Activated naive CD4-positive, alpha-beta T cell treated with anti-CD3 and anti-CD28 coated beads, Interleukin-2, amount 50 U/mL, for 72 hours (primary cell): ENCODE measurements at regions not wholly inside any gene's neighbourhood (a gene's known extent, or its start where the extent isn't known, plus 50 kb on each side); places are given as distances from the start of the nearest gene placed in this dataset.

Experiments
- ATAC-seq, 2 donors: fragments of 150-1000 bp; cut with Tn5 transposase; 2 replicates each; pipeline ENCODE4 v1.10.0; 2021; ENCODE audit warnings: mild to moderate bottlenecking in 2 of 2, moderate library complexity in 2 of 2
- DNase-seq, 2 donors: peaks; one replicate each; pipeline ENCODE4 v3.0.0; 2021 to 2022; ENCODE audit warnings: low spot score in 2 of 2
- H3K27ac Mint-ChIP-seq, 2 donors: one replicate each; pipeline ENCODE4 v1.8.0; 2022; ENCODE audit warnings: mild to moderate bottlenecking in 2 of 2, mixed read lengths in 2 of 2
- H3K36me3 Mint-ChIP-seq, 2 donors: one replicate each; pipeline ENCODE4 v1.8.0; 2022; ENCODE audit warnings: mixed read lengths in 2 of 2
- H3K9me3 Mint-ChIP-seq, 2 donors: one replicate each; pipeline ENCODE4 v1.8.0; 2022; ENCODE audit warnings: mixed read lengths in 2 of 2

DNA sequence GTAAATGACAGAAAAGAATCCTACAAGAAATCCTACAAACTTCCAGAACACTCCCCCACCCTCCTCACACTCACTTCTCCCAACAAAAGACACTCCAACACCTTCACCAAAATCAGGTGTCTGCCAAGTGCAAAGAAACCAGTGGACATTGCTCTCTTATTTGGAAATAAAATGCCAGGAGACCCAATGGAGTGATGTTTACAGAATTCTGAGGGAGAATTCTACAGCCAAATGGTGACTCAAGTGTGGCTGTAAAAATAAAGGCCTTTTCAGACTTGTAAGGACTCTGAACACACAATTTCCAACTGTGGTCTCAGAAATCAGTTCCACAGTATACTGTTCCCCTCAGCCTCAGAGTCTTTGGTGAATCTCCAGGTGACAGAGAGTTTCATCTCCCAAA lies 109.6 kb upstream of the CARMIL1 start:
- H3K36me3 Mint-ChIP-seq: peaks cover 2 to 19% of the 10 kb centered on the region in 2 donors
- DNase-seq (no peak), ATAC-seq (peak in 1 of 2 donors; percentile 22)
- peaks cover 0 to 10% of the 10 kb centered on the region in 2 donors for H3K9me3 Mint-ChIP-seq
- peak overlapping the region in 1 of 2 donors; percentile 19 for H3K27ac Mint-ChIP-seq

DNA sequence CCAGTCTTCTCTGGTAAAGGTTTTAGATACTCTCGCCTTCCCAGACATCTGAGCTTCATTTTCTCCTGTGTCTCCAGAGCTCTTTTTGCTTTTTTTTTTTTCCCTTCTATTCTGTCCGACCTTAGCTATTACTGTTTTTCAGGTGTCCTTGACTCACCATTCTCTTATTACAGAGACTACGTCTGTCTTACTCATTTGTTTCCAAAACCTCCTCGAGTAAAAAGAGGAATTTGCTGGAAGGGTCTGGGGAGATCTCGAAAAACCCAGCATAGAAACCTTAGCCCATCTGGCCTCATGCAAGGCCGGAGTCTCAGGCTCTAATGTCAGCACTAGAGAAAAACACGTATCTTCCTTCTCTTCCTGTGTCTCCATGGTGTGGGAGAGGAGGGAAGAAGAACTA lies 109.2 kb upstream of the CARMIL1 start:
- peak overlapping the region; percentile 7 to 19 for H3K27ac Mint-ChIP-seq
- peaks cover 0 to 8% of the 10 kb centered on the region in 2 donors for H3K9me3 Mint-ChIP-seq
- ATAC-seq (peak in 1 of 2 donors; percentile 45), DNase-seq (no peak)
- H3K36me3 Mint-ChIP-seq: peaks cover 0 to 15% of the 10 kb centered on the region in 2 donors

DNA sequence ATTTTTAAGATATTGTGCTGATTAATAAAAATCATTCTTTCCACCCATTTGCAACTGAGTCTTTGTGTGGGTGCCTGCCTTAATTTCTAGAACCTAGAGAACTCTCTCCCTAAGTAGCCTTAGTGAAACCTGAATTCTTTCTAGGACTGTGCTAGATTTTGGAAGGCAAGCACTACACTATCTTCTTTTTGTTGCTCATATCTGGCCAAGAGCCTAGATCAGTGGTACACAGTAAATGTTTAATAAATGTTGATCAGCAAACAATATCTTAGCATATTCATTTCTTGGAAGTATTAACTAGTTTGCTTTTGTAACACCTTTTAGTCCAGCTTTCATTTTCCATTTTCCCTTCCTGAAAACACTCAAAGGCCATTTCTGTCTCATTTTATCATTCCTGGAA lies 108.5 kb upstream of the CARMIL1 start:
- DNase-seq (no peak), ATAC-seq (no peak)
- Mint-ChIP-seq H3K9me3 (peaks cover 0 to 8% of the 10 kb centered on the region in 2 donors), H3K36me3 (peaks cover 0 to 14% of the 10 kb centered on the region in 2 donors), H3K27ac (peak overlapping the region; percentile 19 to 31)

DNA sequence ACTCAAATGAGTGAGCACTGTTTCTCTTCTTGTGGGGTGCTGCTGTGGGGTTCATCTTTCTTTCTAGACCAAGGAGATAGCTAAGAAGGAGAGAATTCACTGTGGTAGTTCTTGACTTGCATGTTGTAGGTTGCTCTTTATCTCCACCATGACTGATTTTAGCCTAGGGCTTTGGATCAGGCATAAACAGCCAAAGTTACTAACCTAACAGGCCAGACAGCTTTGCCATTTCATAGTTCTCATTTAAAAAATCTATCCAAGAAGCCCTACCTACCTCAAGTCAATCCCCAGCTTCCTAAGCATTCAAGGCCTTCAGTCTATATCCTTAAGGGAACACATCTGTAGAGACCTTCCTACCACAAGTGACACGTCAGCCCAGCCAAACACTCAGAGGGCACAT lies 107.9 kb upstream of the CARMIL1 start:
- DNase-seq (no peak), ATAC-seq (no peak)
- Mint-ChIP-seq H3K36me3 (peaks cover 0 to 14% of the 10 kb centered on the region in 2 donors), H3K9me3 (peaks cover 0 to 8% of the 10 kb centered on the region in 2 donors), H3K27ac (peak overlapping the region in 1 of 2 donors; percentile 31)

DNA sequence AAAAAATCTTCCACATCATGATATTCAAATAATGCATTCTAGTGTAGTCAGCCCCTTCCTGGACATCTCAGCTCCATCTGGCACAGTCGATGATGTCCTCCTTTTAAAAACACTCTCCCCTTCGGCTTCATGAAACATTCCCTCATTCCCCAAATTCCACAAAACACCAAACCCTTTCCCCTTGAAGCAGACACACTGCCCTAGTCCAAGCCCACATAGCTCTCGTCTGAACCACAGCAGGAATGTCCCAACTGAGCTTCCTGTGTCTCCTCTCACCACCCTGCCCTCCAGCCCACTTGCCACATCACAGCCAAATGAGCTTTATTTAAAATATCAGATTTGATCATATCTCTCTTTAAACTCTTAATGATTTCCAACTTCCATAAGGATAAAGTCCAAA lies 106.4 kb upstream of the CARMIL1 start:
- peaks cover 0 to 14% of the 10 kb centered on the region in 2 donors for H3K36me3 Mint-ChIP-seq
- ATAC-seq: no peak
- peaks cover 0 to 8% of the 10 kb centered on the region in 2 donors for H3K9me3 Mint-ChIP-seq
- no peak for DNase-seq
- peak overlapping the region in 1 of 2 donors; percentile 31 for H3K27ac Mint-ChIP-seq

DNA sequence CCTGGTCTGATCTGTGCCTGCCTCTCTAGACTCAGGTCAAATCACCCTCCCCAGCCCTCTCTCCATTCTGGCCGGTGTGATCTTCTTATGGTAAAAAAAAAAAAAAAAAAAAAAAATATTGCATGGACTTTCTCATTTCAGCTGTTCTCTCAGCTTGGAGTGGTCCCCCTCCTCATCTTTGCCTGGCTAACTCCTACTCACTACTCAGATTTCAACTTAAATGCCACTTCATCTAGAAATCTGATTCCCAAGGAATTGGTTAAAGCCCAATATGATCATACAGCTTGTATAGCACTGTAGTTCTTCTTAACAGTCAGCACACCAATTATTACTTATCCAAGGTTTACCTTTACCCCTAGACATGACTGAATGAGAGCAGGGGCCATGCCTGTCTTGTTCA lies 105.9 kb upstream of the CARMIL1 start:
- Mint-ChIP-seq H3K36me3 (peaks cover 0 to 14% of the 10 kb centered on the region in 2 donors), H3K9me3 (peaks cover 0 to 8% of the 10 kb centered on the region in 2 donors), H3K27ac (peak overlapping the region in 1 of 2 donors; percentile 31)
- ATAC-seq (no peak), DNase-seq (no peak)

DNA sequence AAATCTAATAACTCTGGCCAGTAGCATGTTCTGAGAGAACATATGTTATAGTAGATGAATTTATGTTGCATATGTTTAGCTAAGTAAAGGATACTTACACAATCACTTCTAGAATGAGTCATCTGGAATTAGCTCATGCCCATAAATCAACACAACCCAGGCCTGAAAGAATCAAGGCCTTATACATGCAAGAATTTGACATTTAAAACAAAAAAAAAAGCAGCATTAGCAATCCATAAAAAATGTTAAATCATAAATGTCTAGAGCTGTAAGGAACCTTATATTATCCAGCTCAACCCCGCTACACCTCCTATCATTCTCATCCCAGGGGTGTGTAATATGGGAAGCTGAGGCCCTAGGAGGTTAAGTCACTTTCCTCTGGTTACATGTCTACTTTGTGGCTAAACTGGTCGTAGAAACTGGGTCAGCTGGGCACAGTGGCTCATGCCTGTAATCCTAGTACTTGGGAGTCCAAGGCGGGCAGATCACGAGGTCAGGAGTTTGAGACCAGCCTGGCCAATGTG lies 105.2 kb upstream of the CARMIL1 start:
- DNase-seq (no peak), ATAC-seq (peak; percentile 78 to 80)
- Mint-ChIP-seq H3K27ac (peak overlapping the region in 1 of 2 donors; percentile 11), H3K36me3 (peaks cover 0 to 14% of the 10 kb centered on the region in 2 donors), H3K9me3 (peaks cover 0 to 8% of the 10 kb centered on the region in 2 donors)

DNA sequence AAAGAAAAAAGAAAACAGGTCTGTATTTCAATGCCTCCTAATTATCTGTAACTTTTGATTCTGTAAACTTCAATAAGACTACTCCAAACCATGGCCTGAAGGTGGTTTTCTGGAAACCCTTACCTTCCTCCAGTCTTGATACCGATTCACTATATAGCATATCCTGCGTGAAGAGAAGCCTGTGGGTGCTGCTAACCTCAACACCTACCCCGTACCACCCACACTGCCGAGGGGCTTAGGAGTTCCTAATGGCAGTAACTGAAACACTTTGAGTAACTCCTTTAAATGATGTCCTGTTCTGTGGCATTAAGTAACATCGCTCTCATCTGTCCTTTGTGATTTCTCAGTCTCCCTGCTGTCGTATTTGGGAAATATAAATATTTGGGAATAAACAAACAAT lies 104.5 kb upstream of the CARMIL1 start:
- Mint-ChIP-seq H3K27ac (peak overlapping the region in 1 of 2 donors; percentile 11), H3K36me3 (peaks cover 0 to 14% of the 10 kb centered on the region in 2 donors), H3K9me3 (peaks cover 0 to 8% of the 10 kb centered on the region in 2 donors)
- DNase-seq (no peak), ATAC-seq (no peak)

DNA sequence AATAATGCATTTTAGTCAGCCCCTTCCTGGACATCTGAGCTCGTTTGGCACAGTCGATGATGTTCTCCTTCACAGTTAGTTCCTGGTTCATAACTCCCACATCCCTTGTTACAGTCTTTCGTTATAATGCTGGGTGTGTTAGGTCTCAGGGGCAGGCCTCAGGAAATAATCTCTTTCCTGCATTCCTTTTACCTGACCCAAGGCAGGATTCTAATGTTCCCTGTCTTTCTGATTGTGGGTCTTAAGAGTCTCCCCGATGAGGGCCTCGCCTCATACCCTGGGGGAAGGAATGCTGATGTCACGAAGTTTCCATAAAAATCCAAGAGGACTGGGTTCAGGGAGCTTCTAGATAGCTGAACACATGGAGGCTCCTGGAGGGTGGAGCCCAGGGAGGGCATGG lies 104.0 kb upstream of the CARMIL1 start:
- no peak for ATAC-seq
- Mint-ChIP-seq H3K27ac (no peak overlapping the region), H3K9me3 (peaks cover 0 to 8% of the 10 kb centered on the region in 2 donors), H3K36me3 (peaks cover 0 to 14% of the 10 kb centered on the region in 2 donors)
- no peak for DNase-seq

DNA sequence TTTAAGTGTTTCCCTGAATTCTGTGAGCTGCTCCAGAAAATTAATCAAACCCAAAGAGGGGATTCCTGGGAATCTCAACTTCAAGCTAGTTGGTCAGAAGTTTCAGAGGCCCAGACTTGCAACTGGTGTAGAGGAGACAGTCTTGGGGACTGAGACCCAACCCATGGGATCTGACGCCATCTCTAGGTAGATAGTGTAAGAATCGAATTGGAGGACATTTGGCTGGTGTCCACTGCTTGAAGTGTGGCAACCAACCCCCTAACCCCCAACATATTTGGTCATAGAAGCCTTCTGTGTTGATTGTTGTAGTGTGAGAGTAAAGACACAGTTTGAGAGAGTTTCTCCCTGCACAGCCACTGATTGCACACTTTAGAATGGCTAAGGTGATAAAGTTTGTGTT lies 103.5 kb upstream of the CARMIL1 start:
- Mint-ChIP-seq H3K9me3 (peaks cover 0 to 8% of the 10 kb centered on the region in 2 donors), H3K36me3 (peaks cover 0 to 14% of the 10 kb centered on the region in 2 donors), H3K27ac (no peak overlapping the region)
- DNase-seq: no peak
- ATAC-seq: no peak

DNA sequence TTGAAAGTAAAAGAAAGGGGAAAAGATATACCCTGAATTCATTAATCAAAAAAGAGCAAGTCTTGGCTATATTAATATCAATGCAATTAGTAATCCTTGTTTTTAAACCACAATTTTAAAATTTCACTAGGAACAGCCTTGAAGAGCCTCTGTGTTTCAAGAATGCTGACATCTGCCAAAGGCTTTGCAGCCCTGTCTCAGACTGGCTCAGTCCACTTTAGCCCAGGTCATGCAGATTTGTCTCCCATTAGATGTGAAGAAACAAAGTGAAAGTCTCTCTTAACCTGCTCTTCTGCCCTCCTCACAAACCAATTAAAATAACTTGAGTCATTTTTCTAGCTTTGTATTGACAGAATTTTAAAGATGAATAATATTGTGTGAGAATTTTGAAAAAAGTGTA lies 102.7 kb upstream of the CARMIL1 start:
- Mint-ChIP-seq H3K27ac (no peak overlapping the region), H3K36me3 (peaks cover 0 to 14% of the 10 kb centered on the region in 2 donors), H3K9me3 (peaks cover 0 to 11% of the 10 kb centered on the region in 2 donors)
- ATAC-seq: no peak
- DNase-seq: no peak

DNA sequence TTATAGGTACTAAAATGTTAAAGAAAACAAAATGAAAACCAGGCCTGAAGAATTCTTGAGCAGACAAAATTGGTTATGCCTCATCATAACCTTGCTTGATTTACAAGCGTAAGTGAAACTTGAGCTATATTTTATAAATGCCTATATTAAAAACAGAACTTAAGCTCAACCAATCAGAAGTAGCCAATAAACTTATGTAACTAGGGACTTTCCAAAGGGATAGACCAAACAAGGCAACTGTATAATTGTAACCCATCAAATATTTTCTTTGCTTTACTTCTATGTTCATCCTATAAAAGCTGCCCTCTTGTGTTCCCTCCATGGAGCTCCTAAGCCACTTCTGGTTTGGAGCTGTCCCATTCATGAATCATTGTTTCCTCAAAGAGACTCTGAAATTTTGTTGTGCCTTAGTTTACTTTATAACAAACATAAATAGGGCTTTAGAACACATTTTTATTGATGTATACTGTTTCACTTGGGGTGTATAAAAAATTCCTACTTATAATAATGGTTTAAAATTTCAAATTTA lies 101.6 kb upstream of the CARMIL1 start:
- ATAC-seq: no peak
- no peak overlapping the region for H3K27ac Mint-ChIP-seq
- H3K9me3 Mint-ChIP-seq: peaks cover 0 to 12% of the 10 kb centered on the region in 2 donors
- H3K36me3 Mint-ChIP-seq: peaks cover 0 to 10% of the 10 kb centered on the region in 2 donors
- DNase-seq: no peak

DNA sequence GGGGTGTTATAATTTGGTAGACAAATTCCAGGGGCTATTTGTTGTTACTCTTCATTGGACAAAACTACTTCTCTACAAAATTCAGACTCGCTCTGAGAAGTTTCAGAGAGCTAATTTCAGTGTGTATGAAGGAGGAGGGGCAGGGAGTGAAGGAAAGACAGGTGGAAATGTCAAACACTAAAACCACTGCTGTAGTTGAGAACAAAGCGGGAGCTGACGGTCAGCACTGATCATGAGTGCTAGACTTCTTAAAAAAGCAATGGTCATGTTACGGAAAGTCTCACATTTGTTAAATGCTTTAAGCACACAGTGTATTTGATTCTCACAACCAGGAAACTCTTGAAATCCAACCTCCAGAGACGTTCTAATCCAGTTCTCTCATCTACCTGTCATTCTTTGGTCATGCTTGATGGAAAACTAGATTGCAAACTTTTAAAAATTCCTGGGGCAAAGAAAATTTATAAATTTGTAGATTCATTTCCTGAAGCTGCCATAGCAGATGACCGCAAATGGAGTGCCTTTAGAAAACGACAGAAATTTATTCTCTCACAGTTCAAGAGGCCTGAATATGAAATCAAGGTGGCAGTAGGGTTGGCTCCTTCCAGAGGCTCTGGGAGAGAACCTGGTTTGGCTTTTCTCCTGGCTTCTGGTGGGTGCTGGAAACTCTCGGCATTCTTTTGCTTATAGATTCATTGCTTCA lies 100.7 kb upstream of the CARMIL1 start:
- peak overlapping the region in 1 of 2 donors; percentile 30 for H3K27ac Mint-ChIP-seq
- H3K9me3 Mint-ChIP-seq: peaks cover 0 to 8% of the 10 kb centered on the region in 2 donors
- DNase-seq (no peak), ATAC-seq (no peak)
- peaks cover 0 to under 1% of the 10 kb centered on the region in 2 donors for H3K36me3 Mint-ChIP-seq

DNA sequence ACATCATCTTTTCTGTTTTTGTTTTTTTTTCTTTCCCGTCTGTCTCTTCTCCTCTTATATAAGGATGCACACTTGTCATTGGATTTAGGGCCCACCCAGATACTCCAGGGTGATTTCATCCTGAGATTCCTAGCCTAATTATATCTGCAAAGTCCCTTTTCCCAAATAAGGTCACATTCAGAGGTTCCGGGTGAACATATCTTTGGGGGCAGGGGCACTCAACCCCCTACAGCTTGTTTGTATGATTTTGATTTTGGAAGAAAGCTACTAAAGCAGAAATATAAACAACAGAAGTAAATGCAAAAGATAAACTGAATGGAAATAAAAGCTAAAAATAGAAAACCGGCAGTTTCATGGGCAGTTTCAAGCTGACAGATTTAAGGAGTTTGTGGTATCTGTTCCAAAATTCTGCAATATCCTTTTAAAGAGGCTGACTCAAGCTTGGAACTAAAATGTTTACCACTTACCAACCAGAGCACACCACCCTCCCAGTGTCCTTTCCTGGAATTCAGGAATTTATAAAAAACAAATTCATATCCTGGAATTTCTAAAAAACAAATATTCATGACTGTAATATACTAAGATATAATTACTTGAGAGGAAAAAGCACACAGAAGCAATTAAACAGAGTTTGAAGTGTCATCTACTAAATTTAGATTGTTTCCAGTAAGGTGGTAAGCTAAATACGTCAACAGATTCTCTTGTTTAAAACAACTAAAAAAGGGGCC lies 100.0 kb upstream of the CARMIL1 start:
- DNase-seq (no peak), ATAC-seq (peak in 1 of 2 donors; percentile 78)
- H3K9me3 Mint-ChIP-seq: peaks cover 0 to 8% of the 10 kb centered on the region in 2 donors
- peak overlapping the region in 1 of 2 donors; percentile 30 for H3K27ac Mint-ChIP-seq
- H3K36me3 Mint-ChIP-seq: no peaks in the 10 kb centered on the region

DNA sequence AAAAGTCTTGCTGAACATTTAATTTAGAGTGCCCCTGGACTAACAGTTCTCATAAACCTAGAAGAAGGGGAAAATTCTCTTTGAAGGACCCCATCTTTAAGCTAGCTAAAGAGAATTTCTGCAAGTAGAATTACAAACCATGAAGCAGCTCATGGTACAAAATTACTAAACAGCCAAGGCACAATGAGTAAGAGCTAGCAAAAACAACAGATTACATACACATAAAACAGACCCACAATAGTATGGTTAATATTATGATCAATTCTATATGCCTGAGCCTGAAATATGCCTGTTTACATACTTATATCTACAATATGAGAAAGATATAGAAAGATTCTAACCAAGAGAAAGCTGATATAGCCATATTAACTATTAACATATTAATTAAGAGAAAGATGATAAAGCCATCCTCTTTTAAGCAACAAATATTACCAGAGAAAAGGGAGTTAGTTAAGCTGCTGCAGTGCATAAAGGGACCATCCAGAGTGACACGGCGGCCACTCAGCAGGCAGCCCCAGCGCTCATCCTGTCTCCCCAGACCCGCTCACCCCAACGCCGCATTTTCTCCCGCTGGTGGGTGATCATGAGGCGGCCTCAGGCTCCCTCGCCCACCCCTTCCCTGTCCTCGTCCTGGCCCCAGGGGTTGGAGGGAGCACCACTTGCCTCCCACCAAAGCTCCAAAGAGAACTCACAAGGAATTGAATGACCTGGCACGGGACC lies 98.4 kb upstream of the CARMIL1 start:
- Mint-ChIP-seq H3K9me3 (peaks cover 0 to 13% of the 10 kb centered on the region in 2 donors), H3K36me3 (no peaks in the 10 kb centered on the region), H3K27ac (peak overlapping the region in 1 of 2 donors; percentile 45)
- ATAC-seq (peak in 1 of 2 donors; percentile 36), DNase-seq (no peak)

DNA sequence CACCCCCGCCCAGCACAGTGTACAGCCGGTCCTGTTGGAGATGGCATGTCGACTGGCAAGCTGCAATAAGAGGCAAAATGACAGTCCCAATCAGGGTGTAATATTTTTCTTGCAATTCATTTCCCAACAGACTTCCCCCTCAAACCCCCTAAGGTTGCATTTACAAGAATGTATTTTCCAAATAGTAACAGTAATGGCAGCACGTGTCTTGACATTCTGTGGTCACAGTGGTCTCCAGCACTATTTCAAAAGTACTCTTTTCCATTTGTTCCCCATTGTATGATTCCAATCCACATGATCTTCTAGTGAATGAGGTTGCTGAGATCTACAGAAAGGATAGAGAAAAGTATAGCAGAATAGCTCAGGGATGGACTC lies 97.8 kb upstream of the CARMIL1 start:
- Mint-ChIP-seq H3K9me3 (peaks cover 0 to 13% of the 10 kb centered on the region in 2 donors), H3K27ac (no peak overlapping the region)
- no peak for ATAC-seq

More for the DNA sequence above, 97.8 kb upstream of the CARMIL1 start:
- H3K36me3 Mint-ChIP-seq: no peaks in the 10 kb centered on the region
- DNase-seq: no peak
